H4 (cell line): ENCODE measurements at regions not wholly inside any gene's neighbourhood (a gene's known extent, or its start where the extent isn't known, plus 50 kb on each side); places are given as distances from the start of the nearest gene placed in this dataset.
"Not testable (repeated sequence)": the region's sequence is repeated elsewhere in the genome, so short reads cannot be mapped to it uniquely, and the experiment has no call there.

Source experiments
- DNase-seq: peaks from one replicate; pipeline ENCODE4 v3.0.0-alpha.2; 2015; ENCODE audit warnings: low spot score

GRCh38 chr9:27808864-27809263 is 235.6 kb upstream of the C9orf72 start:
- no peak for DNase-seq

- no peak for DNase-seq
These were observed 244.5 kb upstream of the C9orf72 start for GRCh38 chr9:27817747-27818146.

- no peak for DNase-seq
These were observed 245.1 kb upstream of the C9orf72 start for GRCh38 chr9:27818348-27818747.

- DNase-seq, result no peak
These were observed 255.6 kb upstream of the C9orf72 start for GRCh38 chr9:27828908-27829307.

- DNase-seq, result no peak
These were observed 256.3 kb upstream of the C9orf72 start for GRCh38 chr9:27829621-27830020.

- not testable (repeated sequence) for DNase-seq
These were observed 258.8 kb upstream of the C9orf72 start for GRCh38 chr9:27832108-27832507.

GRCh38 chr9:27835286-27835685 is 262.0 kb upstream of the C9orf72 start:
- no peak for DNase-seq

GRCh38 chr9:27835746-27836145 is 262.5 kb upstream of the C9orf72 start:
- DNase-seq, result no peak

- DNase-seq, result no peak
These were observed 263.6 kb upstream of the C9orf72 start for GRCh38 chr9:27836661-27837401.

- no peak for DNase-seq
These were observed 265.6 kb upstream of the C9orf72 start for GRCh38 chr9:27838876-27839275.

GRCh38 chr9:27839767-27840166 is 266.5 kb upstream of the C9orf72 start:
- not testable (repeated sequence) for DNase-seq

GRCh38 chr9:27844797-27845196 is 271.5 kb upstream of the C9orf72 start:
- no peak for DNase-seq

GRCh38 chr9:27847380-27847779 is 274.1 kb upstream of the C9orf72 start:
- no peak for DNase-seq

GRCh38 chr9:27847818-27848217 is 274.5 kb upstream of the C9orf72 start:
- DNase-seq, result no peak

GRCh38 chr9:27848315-27848714 is 275.0 kb upstream of the C9orf72 start:
- DNase-seq, result no peak

GRCh38 chr9:27851858-27852257 is 278.6 kb upstream of the C9orf72 start:
- no peak for DNase-seq

GRCh38 chr9:27853529-27853928 is 280.2 kb upstream of the C9orf72 start:
- DNase-seq, result no peak

GRCh38 chr9:27856054-27856453 is 282.8 kb upstream of the C9orf72 start:
- DNase-seq, result no peak

GRCh38 chr9:27856748-27857147 is 283.5 kb upstream of the C9orf72 start:
- DNase-seq, result no peak

GRCh38 chr9:27861887-27862286 is 288.6 kb upstream of the C9orf72 start:
- no peak for DNase-seq

GRCh38 chr9:27864644-27865438 is 291.6 kb upstream of the C9orf72 start:
- peak; percentile 27 for DNase-seq

GRCh38 chr9:27866741-27867140 is 293.5 kb upstream of the C9orf72 start:
- no peak for DNase-seq

- peak; percentile 45 for DNase-seq
These were observed 297.1 kb upstream of the C9orf72 start for GRCh38 chr9:27870404-27870803.
